IMR-90 (cell line): ENCODE measurements at regions not wholly inside any gene's neighbourhood (a gene's known extent, or its start where the extent isn't known, plus 50 kb on each side); places are given as distances from the start of the nearest gene placed in this dataset.

Source experiments
- ATAC-seq: fragments of 200-7000 bp; cut with Tn5 transposase; 2 replicates; pipeline ENCODE4 v1.9.1; 2020; ENCODE audit warnings: low read depth, mild to moderate bottlenecking, moderate library complexity
- BruUV-seq: library from RNA; stranded (reverse); fragments of 400-500 nt; replicated peaks from 2 replicates; lab custom pipeline; 2021; lab: Mats Ljungman, UMichigan
- CTCF ChIA-PET: fragments of 300-600 bp; formaldehyde crosslinking; extraction: SDS; loops from one replicate; lab custom pipeline; 2021; ENCODE audit warnings: antibody characterized with exemption; lab: Yijun Ruan, JAX
- POLR2A ChIA-PET: fragments of 300-600 bp; sonication (Branson Sonifier 250); formaldehyde crosslinking; loops from one replicate; lab custom pipeline; 2022; ENCODE audit warnings: antibody characterized with exemption; ENCODE audit not compliant: unreplicated experiment; lab: Charles Lee
- DNase-seq: peaks from one replicate; pipeline ENCODE4 v3.0.0; 2013
- H2AFZ ChIP-seq: replicated peaks from 2 replicates; pipeline ENCODE3; 2013; ENCODE audit warnings: low read length, mild to moderate bottlenecking; ENCODE audit not compliant: poor library complexity
- H2AK5ac ChIP-seq: 2 replicates; pipeline ENCODE4 v1.6.1; 2013; ENCODE audit warnings: low read depth, low read length, inconsistent platforms
- H2AK9ac ChIP-seq: replicated peaks from 2 replicates; pipeline ENCODE3; 2013; ENCODE audit warnings: mild to moderate bottlenecking, low read depth, low read length, moderate library complexity; ENCODE audit not compliant: poor library complexity
- H2BK120ac ChIP-seq: 2 replicates; pipeline ENCODE4 v1.6.1; 2013; ENCODE audit warnings: low read depth, low read length, inconsistent platforms
- H2BK15ac ChIP-seq: 3 replicates; pipeline ENCODE4 v1.6.1; 2013; ENCODE audit warnings: low read depth, low read length, inconsistent platforms
- H2BK20ac ChIP-seq: 2 replicates; pipeline ENCODE4 v1.6.1; 2013; ENCODE audit warnings: low read depth, mild to moderate bottlenecking, inconsistent platforms, low read length, moderate library complexity
- H2BK5ac ChIP-seq: 2 replicates; pipeline ENCODE4 v1.6.1; 2013; ENCODE audit warnings: mild to moderate bottlenecking, low read depth, low read length, inconsistent platforms; ENCODE audit not compliant: poor library complexity, severe bottlenecking
- H3K14ac ChIP-seq: replicated peaks from 2 replicates; pipeline ENCODE4 v1.6.1; 2013; ENCODE audit warnings: low read depth, low read length, inconsistent platforms
- H3K18ac ChIP-seq: 2 replicates; pipeline ENCODE4 v1.6.1; 2013; ENCODE audit warnings: low read depth, low read length, control low read depth
- H3K23ac ChIP-seq: 2 replicates; pipeline ENCODE4 v1.6.1; 2013; ENCODE audit warnings: low read depth, low read length, inconsistent platforms
- H3K27ac ChIP-seq: 2 replicates; pipeline ENCODE4 v1.5.1; 2013; ENCODE audit warnings: mild to moderate bottlenecking, control low read depth, low read length; ENCODE audit not compliant: insufficient read depth
- H3K27me3 ChIP-seq: 2 replicates; pipeline ENCODE4 v1.6.1; 2013; ENCODE audit warnings: low read length; ENCODE audit not compliant: control insufficient read depth, insufficient read depth
- H3K36me3 ChIP-seq: 2 replicates; pipeline ENCODE4 v1.6.1; 2013; ENCODE audit warnings: low read length, mixed read lengths; ENCODE audit not compliant: control insufficient read depth, insufficient read depth
- H3K4ac ChIP-seq: 2 replicates; pipeline ENCODE4 v1.6.1; 2013; ENCODE audit warnings: low read depth, low read length, inconsistent platforms
- H3K4me1 ChIP-seq: 2 replicates; pipeline ENCODE4 v1.6.1; 2013; ENCODE audit warnings: low read length, mixed read lengths; ENCODE audit not compliant: control insufficient read depth, insufficient read depth
- H3K4me2 ChIP-seq: 2 replicates; pipeline ENCODE4 v1.6.1; 2013; ENCODE audit warnings: low read depth, mild to moderate bottlenecking, control low read depth, low read length, moderate library complexity
- H3K4me3 ChIP-seq: 2 replicates; pipeline ENCODE4 v1.5.1; 2013; ENCODE audit warnings: low read depth, mild to moderate bottlenecking, control low read depth, low read length, moderate library complexity; ENCODE audit not compliant: insufficient read depth
- H3K56ac ChIP-seq: 2 replicates; pipeline ENCODE4 v1.6.1; 2013; ENCODE audit warnings: low read length, inconsistent platforms; ENCODE audit not compliant: insufficient read depth; ENCODE audit errors: extremely low read depth
- H3K79me1 ChIP-seq, 2 experiments: 2 replicates each; pipeline ENCODE4 v1.6.1; 2013; ENCODE audit warnings: low read length in 2 of 2, inconsistent platforms in 1 of 2, low read depth in 1 of 2
- H3K9ac ChIP-seq: 2 replicates; pipeline ENCODE4 v1.6.1; 2013; ENCODE audit warnings: low read depth, low read length, control low read depth
- H3K9me1 ChIP-seq: 2 replicates; pipeline ENCODE4 v1.6.1; 2013; ENCODE audit warnings: low read length, inconsistent platforms; ENCODE audit not compliant: insufficient read depth
- H3K9me3 ChIP-seq: 2 replicates; pipeline ENCODE4 v1.6.1; 2013; ENCODE audit warnings: low read length; ENCODE audit not compliant: control insufficient read depth, insufficient read depth
- H4K20me1 ChIP-seq: 2 replicates; pipeline ENCODE4 v1.6.1; 2013; ENCODE audit warnings: low read length, inconsistent platforms; ENCODE audit not compliant: insufficient read depth
- H4K5ac ChIP-seq: 2 replicates; pipeline ENCODE4 v1.6.1; 2013; ENCODE audit warnings: mild to moderate bottlenecking, low read depth, low read length, control low read depth
- H4K8ac ChIP-seq, 2 experiments: 2 replicates each; pipeline ENCODE4 v1.6.1; 2013; ENCODE audit warnings: low read depth in 2 of 2, low read length in 2 of 2, control low read depth in 1 of 2, inconsistent platforms in 1 of 2
- H4K91ac ChIP-seq: 2 replicates; pipeline ENCODE4 v1.6.1; 2013; ENCODE audit warnings: low read depth, low read length, inconsistent platforms; ENCODE audit not compliant: insufficient read depth
- BHLHE40 ChIP-seq: fragments of 150-350 bp; IDR thresholded peaks from 2 replicates; pipeline ENCODE4 v1.6.1; 2016; ENCODE audit warnings: mild to moderate bottlenecking, low read depth, low read length
- CEBPB ChIP-seq: IDR thresholded peaks from 2 replicates; pipeline ENCODE4 v1.6.1; 2012; ENCODE audit warnings: low read depth, low read length, improper control_type of control experiment
- CHD1 ChIP-seq: IDR thresholded peaks from 2 replicates; pipeline ENCODE4 v1.6.1; 2012; ENCODE audit warnings: low read depth, low read length, improper control_type of control experiment
- FOS ChIP-seq: fragments of 150-350 bp; IDR thresholded peaks from 2 replicates; pipeline ENCODE4 v1.6.1; 2016; ENCODE audit warnings: low read depth, low read length
- MAFK ChIP-seq: IDR thresholded peaks from 2 replicates; pipeline ENCODE4 v1.6.1; 2012; ENCODE audit warnings: low read depth, low read length, improper control_type of control experiment
- MAZ ChIP-seq: IDR thresholded peaks from 2 replicates; pipeline ENCODE4 v1.6.1; 2012; ENCODE audit warnings: low read depth, mild to moderate bottlenecking, low read length, improper control_type of control experiment, moderate library complexity, borderline replicate concordance
- MXI1 ChIP-seq: IDR thresholded peaks from 2 replicates; pipeline ENCODE4 v1.6.1; 2012; ENCODE audit warnings: low read depth, mild to moderate bottlenecking, low read length, moderate library complexity, borderline replicate concordance
- NFE2L2 ChIP-seq: fragments of 150-350 bp; IDR thresholded peaks from 2 replicates; pipeline ENCODE4 v1.6.1; 2016; ENCODE audit warnings: low read depth, mild to moderate bottlenecking, low read length
- POLR2A ChIP-seq: IDR thresholded peaks from 2 replicates; pipeline ENCODE4 v1.6.1; 2012; ENCODE audit warnings: mild to moderate bottlenecking, low read depth, low read length
- RAD21 ChIP-seq: IDR thresholded peaks from 2 replicates; pipeline ENCODE4 v1.6.1; 2012; ENCODE audit warnings: low read length, improper control_type of control experiment
- RCOR1 ChIP-seq: IDR thresholded peaks from 2 replicates; pipeline ENCODE4 v1.6.1; 2012; ENCODE audit warnings: mild to moderate bottlenecking, low read length, improper control_type of control experiment; ENCODE audit not compliant: insufficient replicate concordance
- RFX5 ChIP-seq: IDR thresholded peaks from 2 replicates; pipeline ENCODE4 v1.8.0; 2012; ENCODE audit warnings: low read depth, mild to moderate bottlenecking, low read length, moderate library complexity
- SMC3 ChIP-seq: fragments of 150-350 bp; IDR thresholded peaks from 2 replicates; pipeline ENCODE4 v1.6.1; 2016; ENCODE audit warnings: low read depth, mild to moderate bottlenecking, antibody characterized with exemption, low read length, moderate library complexity
- WGBS, 2 experiments: methylation state at CpG; one replicate each; pipeline versions ENCODE4 v1.1.5 to v1.1.7; 2013; ENCODE audit warnings: missing lambda C conversion rate in 2 of 2; ENCODE audit not compliant: insufficient read length in 1 of 2; ENCODE audit errors: extremely low coverage in 2 of 2; 5-methylcytosine and 5-hydroxymethylcytosine counted together
- dilution Hi-C: fragments of 300-500 bp; cut with HindIII; formaldehyde crosslinking; loops from one replicate; pipeline ENCODE4 v1.14.3; 2018; ENCODE audit warnings: low sequenced_read_pairs; ENCODE audit not compliant: unreplicated experiment
- in situ Hi-C: fragments of 300-500 bp; cut with MboI; formaldehyde crosslinking; loops from 3 replicates; pipeline ENCODE4 v1.14.3; 2019; ENCODE audit warnings: low sequenced_read_pairs, inconsistent platforms, mixed read lengths
- intact Hi-C: fragments of 100-400 bp; cut with micrococcal nuclease; formaldehyde crosslinking; loops from 2 replicates; pipeline ENCODE4 v1.10.0; 2022
- TF ChIP-seq, protein P1 (sequence below): fragments of 150-350 bp; IDR thresholded peaks from 2 replicates; pipeline ENCODE4 v1.6.1; 2016; ENCODE audit warnings: low read depth, mild to moderate bottlenecking, low read length, moderate library complexity, borderline replicate concordance
- TF ChIP-seq, protein P2 (sequence below): fragments of 150-350 bp; IDR thresholded peaks from 2 replicates; pipeline ENCODE4 v1.6.1; 2017; ENCODE audit warnings: mild to moderate bottlenecking, antibody characterized with exemption, low read length, low read depth
- TF ChIP-seq, protein P3 (sequence below): conservative IDR thresholded peaks from 2 replicates; pipeline ENCODE4 v1.5.1; 2012; ENCODE audit warnings: mild to moderate bottlenecking, low read depth, low read length, improper control_type of control experiment

DNA sequence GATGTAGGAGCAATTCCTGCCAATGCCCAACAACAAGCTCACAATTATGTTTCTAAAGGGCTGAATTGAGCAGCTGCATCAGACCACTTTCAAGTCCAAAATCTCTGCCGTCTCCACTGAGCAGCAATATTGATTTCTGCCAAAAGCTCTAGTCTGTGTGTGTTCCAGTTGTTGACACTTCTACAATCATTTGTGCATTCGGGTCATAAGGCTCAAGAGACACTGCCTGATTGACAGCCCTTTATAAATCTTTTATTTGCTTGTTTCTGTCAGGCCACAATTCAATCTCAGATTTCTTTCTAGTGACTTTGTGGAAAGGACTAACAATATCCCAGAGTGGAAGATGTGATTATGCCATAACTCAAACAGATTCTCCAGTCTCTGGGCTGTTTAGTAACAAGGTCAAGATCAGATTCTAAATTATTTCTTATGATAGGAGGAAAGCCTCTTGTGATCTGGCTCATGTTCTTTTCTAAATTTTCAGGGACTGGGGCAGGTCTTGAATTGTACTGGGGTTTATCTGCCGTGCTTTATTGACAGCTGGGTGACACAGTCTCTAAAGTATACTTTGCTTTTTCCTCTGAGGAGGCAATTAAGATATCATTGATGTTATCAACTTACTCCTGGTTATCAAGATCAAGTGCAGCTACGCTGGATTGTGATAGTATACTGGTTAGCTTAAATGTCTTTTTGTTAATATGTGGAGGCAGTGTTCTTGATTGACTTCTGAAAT lies 377.1 kb downstream of the CNTNAP4 start:
- H3K36me3 ChIP-seq, result no peaks in the 10 kb centered on the region
- ATAC-seq, result no peak
- dilution Hi-C loops, result no loop called here
- no peak overlapping the region for H3K9ac ChIP-seq
- no peak overlapping the region for H2AK9ac ChIP-seq
- H2BK15ac ChIP-seq, result no peak overlapping the region
- no peak for DNase-seq
- H4K91ac ChIP-seq, result no peak overlapping the region
- H2AK5ac ChIP-seq, result no peak overlapping the region
- H3K27me3 ChIP-seq, result no peaks in the 10 kb centered on the region
- no peak overlapping the region for H2BK120ac ChIP-seq
- intact Hi-C loops, result loop anchor here (5.0 kb wide), 3 partner anchors 187 to 867 kb away; no protein-coding TSS in a partner anchor
- no peak overlapping the region for H4K8ac ChIP-seq
- no peak overlapping the region for H3K4me2 ChIP-seq
- no peak overlapping the region for H3K56ac ChIP-seq
- in situ Hi-C loops, result loop anchor here (10.0 kb wide), 1 partner anchor 869 kb away; no protein-coding TSS in a partner anchor
- BruUV-seq, result no TSS peak
- H3K9me3 ChIP-seq, result no peaks in the 10 kb centered on the region
- no peak overlapping the region for H4K5ac ChIP-seq
- no peak overlapping the region for H3K27ac ChIP-seq
- WGBS, 2 experiments, result no CpG with 5 or more reads among the region's 4 CpGs
- H3K79me1 ChIP-seq, result no peaks in the 10 kb centered on the region
- H2AFZ ChIP-seq, result no peak overlapping the region
- H3K4me1 ChIP-seq, result no peaks in the 10 kb centered on the region
- no peaks in the 10 kb centered on the region for H3K9me1 ChIP-seq
- no peaks in the 10 kb centered on the region for H4K20me1 ChIP-seq
- no peak overlapping the region for H2BK20ac ChIP-seq
- ChIA-PET POLR2A (no interaction called here), CTCF (interaction anchor here (1.2 kb wide), 1 partner anchor 854 kb away, joined by 3 read pairs; no protein-coding TSS in a partner anchor)
- TF ChIP-seq FOS, result no peak
- TF ChIP-seq SMC3, result no peak
- TF ChIP-seq, protein P1, sequence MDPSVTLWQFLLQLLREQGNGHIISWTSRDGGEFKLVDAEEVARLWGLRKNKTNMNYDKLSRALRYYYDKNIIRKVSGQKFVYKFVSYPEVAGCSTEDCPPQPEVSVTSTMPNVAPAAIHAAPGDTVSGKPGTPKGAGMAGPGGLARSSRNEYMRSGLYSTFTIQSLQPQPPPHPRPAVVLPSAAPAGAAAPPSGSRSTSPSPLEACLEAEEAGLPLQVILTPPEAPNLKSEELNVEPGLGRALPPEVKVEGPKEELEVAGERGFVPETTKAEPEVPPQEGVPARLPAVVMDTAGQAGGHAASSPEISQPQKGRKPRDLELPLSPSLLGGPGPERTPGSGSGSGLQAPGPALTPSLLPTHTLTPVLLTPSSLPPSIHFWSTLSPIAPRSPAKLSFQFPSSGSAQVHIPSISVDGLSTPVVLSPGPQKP, result no peak
- no peak for TF ChIP-seq RFX5
- TF ChIP-seq, protein P2, sequence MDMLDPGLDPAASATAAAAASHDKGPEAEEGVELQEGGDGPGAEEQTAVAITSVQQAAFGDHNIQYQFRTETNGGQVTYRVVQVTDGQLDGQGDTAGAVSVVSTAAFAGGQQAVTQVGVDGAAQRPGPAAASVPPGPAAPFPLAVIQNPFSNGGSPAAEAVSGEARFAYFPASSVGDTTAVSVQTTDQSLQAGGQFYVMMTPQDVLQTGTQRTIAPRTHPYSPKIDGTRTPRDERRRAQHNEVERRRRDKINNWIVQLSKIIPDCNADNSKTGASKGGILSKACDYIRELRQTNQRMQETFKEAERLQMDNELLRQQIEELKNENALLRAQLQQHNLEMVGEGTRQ, result no peak
- no peak for TF ChIP-seq NFE2L2
- TF ChIP-seq, protein P3, sequence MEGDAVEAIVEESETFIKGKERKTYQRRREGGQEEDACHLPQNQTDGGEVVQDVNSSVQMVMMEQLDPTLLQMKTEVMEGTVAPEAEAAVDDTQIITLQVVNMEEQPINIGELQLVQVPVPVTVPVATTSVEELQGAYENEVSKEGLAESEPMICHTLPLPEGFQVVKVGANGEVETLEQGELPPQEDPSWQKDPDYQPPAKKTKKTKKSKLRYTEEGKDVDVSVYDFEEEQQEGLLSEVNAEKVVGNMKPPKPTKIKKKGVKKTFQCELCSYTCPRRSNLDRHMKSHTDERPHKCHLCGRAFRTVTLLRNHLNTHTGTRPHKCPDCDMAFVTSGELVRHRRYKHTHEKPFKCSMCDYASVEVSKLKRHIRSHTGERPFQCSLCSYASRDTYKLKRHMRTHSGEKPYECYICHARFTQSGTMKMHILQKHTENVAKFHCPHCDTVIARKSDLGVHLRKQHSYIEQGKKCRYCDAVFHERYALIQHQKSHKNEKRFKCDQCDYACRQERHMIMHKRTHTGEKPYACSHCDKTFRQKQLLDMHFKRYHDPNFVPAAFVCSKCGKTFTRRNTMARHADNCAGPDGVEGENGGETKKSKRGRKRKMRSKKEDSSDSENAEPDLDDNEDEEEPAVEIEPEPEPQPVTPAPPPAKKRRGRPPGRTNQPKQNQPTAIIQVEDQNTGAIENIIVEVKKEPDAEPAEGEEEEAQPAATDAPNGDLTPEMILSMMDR, result no peak
- TF ChIP-seq POLR2A, result no peak
- TF ChIP-seq CHD1, result no peak
- TF ChIP-seq RAD21, result no peak
- no peak for TF ChIP-seq CEBPB
- TF ChIP-seq MXI1, result no peak
- TF ChIP-seq BHLHE40, result no peak
- no peak for TF ChIP-seq MAZ
- TF ChIP-seq RCOR1, result no peak
- TF ChIP-seq MAFK, result no peak
- H2BK5ac ChIP-seq, result no peak overlapping the region
- H3K14ac ChIP-seq, result no peak overlapping the region
- H3K23ac ChIP-seq, result no peak overlapping the region
- H3K4ac ChIP-seq, result no peak overlapping the region
- no peak overlapping the region for H3K18ac ChIP-seq
- H3K4me3 ChIP-seq, result no peak overlapping the region
